OCI-LY7 (cell line): ENCODE measurements at regions not wholly inside any gene's neighbourhood (a gene's known extent, or its start where the extent isn't known, plus 50 kb on each side); places are given as distances from the start of the nearest gene placed in this dataset.

Source experiments
- CTCF ChIP-seq: fragments of 200-600 bp; sonication (generic); conservative IDR thresholded peaks from 2 replicates; pipeline ENCODE4 v1.5.1; 2014; ENCODE audit warnings: mild to moderate bottlenecking, antibody characterized with exemption, low read length, moderate library complexity, mixed read lengths
- EZH2phosphoT487 ChIP-seq: fragments of 200-600 bp; sonication (generic); IDR thresholded peaks from 2 replicates; pipeline ENCODE4 v1.6.1; 2018; ENCODE audit warnings: low read depth, borderline replicate concordance, mild to moderate bottlenecking, mixed run types, antibody characterized with exemption, low read length, moderate library complexity, mixed read lengths

GRCh38 chr11:134564472-134565200, 152.6 kb upstream of the B3GAT1 start:
- TF ChIP-seq CTCF (no peak), EZH2phosphoT487 (no peak)
